GM21717 (cell line): ENCODE measurements at regions not wholly inside any gene's neighbourhood (a gene's known extent, or its start where the extent isn't known, plus 50 kb on each side); places are given as distances from the start of the nearest gene placed in this dataset.

Experiments used
- ATAC-seq: cut with Tn5 transposase; IDR thresholded peaks from one replicate; pipeline ENCODE4 v1.9.1; 2021; ENCODE audit warnings: mild to moderate bottlenecking, moderate library complexity; ENCODE audit not compliant: unreplicated experiment

DNA sequence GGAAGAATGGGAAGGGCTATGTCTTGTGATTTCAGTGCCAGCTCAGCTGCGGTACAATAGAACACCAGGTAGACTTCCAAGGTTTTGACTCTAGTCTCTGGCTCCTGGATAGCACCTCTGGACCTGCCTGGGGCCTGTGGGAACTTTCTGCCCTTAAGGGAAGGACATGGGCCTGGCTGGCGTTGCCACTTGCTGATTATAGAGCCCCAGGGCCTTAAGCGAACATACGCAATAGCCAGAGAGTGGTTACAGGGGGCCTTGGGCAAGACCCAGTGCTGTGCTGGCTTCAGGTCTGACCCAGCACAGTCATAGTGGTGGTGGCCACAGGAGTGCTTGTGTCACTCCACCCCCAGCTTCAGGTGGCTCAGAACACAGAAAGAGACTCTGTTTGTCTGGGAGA is 131.1 kb upstream of the COL21A1 start:
- ATAC-seq: no peak

DNA sequence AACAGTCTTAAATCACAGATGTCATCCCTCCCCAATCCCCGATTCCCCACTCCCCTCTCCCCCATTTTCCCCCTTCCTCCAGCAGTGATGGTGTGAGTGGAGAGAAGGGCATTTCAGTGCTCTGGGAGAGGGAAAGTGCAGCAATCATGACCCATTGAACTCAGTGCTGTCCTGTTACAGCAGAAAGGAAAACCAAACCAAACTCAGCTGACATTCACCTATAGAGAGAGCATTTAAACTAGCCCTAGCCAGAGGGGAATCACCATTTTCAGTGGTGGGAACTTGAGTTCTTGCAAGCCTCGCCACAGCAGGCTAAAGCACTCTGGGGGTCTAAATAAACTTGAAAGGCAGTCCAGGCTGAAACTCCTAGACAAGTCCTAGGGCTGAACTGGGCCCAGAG is 129.9 kb upstream of the COL21A1 start:
- ATAC-seq: no peak

GRCh38 chr6:56375806-56376205 is 128.4 kb upstream of the COL21A1 start:
- no peak for ATAC-seq

DNA sequence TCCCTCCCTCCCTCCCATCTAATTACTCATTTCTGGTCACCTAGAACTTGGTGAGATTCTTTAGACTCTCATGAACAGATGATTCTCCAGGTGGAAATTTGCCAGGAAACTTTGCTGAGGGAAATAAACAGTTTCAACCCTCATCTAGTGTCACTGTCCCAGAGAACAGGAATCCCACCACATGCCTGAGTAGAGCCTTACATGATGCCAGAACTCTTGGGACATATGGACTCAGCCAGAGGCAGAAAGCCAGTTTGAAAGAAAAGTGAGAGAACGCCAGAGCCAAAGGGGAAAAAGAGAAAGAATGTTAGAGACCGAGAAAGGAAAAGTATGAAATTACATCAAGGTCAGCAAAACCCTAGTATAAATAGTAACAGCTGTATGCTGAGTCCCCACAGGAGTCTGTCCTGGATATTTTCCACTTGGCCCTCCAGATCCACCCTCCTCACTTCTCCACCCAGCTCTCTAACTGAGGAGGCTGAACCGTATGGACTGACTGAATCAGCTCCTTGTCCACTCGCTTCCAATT is 127.5 kb upstream of the COL21A1 start:
- ATAC-seq: no peak

GRCh38 chr6:56372406-56372995 is 125.1 kb upstream of the COL21A1 start:
- ATAC-seq: no peak

DNA sequence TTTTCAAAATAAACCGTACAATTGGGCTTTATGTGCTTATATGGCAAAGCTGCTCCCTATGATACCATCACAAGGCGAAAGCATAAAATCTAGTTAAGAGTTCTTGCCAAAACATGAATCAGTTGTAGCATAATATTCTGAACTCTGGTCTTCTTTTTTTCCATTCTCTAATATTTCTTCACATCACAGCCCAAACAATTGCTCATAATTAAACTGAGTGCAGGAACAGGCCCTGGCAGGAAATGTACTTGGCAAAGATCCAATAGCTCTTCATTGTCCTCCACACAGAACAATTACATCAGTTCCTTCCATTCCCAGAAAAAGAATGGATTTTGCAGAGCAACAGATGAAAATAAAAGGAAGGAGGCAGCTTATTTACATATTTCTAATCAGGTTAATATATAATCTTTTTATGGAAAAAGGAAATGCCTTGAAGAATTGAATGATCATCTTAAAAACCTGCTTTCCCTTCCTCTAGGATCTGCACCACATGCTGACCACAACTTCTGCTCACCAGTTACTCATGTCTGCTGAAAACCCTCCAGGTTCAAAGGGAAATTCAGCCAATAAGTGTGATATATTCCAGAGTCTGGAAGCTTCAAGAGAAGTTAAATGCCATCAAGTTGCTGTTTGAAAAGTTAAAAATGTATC is 123.3 kb upstream of the COL21A1 start:
- ATAC-seq: peak; percentile 90

DNA sequence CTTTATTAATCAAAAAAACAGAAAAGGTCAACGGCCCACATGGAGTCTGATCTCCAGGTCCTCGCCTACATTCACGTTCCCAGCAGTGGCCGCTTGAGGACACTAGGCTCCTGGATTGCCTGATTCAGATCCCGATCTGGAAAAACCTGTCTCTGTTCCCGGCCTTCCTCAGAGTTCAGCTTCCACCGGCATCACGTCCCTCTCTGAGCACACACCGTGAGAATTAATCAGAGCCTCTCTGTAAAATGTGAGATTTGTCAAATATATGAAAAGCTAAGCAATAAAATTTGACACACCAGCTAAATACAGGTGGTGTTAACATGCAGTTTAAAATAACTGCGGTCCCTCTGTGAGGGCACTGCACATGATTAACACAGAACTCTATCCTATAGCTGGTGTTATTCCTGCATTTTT is 122.8 kb upstream of the COL21A1 start:
- no peak for ATAC-seq

DNA sequence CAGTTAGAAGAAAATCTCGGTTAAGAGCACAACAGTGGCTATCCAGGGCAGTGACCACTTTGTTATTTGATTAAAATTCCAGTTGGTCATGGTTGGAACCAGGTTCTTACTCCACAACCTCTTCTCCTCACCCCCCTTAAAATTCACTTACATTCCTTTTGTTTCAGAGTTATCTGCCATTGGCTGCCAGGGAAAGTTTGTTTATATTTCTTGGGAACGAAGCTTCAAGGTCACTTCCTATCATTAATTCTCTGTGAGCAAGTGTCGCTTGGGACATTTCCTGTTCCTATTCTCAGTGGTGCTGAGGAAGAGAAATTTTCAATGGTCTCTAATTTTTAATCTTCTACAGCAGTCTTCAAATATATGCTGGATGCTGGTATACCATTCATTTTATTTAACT is 121.1 kb upstream of the COL21A1 start:
- no peak for ATAC-seq

DNA sequence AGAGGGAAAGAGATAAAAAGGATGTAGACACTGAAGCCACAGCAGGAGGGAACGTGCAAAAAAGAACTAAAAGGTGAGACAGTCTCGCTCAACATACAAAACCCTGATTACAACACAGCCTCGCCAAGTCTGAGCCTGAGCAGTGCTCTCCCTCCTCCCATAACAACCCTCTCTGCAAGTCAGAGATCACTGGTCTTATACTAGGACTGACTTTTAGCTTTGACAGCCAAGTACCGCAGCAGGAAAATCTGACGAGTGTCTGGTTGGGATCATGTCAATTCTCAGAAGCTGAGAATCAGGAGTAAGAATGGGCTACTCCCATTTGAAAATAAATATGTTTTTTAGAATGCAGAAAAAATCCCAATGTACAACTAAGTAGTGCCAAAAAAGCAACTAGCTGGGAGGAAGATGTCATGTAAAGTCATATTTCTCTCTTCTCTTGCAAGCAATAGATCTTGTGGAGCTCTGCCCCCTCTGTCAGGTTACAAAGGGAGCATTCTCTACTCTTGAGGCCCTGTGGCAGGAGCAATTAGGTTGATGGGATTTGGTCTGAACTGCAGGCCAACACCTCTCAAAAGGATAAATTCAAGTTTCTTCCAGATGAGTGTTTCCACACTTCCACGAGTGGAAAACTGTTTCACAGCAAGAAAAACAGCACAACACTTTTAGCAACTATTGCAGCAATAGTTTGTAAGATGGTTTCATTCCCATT is 118.9 kb upstream of the COL21A1 start:
- no peak for ATAC-seq

DNA sequence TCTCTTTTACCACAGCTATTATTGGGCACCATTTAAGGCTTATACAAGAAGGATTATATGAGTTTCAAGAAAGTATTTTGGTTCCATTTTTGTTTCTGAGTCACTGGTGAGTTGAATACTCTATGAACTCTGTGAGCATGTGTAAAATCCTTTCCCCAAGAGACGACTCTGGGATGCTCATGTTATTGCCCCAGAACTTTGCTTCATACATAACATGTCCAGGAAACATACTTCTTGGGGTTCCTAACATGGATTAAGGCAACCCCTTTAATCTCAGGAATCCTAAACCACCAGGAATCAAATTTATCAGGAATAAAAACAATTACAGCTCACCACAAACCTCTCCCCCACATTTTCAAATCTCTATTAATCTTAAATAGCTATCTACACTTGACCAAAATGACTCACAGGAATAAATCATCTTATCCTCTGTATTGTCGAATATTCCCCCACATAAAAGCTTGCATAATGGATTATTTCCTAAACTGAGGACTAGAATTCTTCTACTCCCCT is 117.5 kb upstream of the COL21A1 start:
- ATAC-seq: no peak

- no peak for ATAC-seq
Measured at GRCh38 chr6:56364431-56364826, 117.0 kb upstream of the COL21A1 start.

- no peak for ATAC-seq
Measured at GRCh38 chr6:56363796-56364430, 116.5 kb upstream of the COL21A1 start.

DNA sequence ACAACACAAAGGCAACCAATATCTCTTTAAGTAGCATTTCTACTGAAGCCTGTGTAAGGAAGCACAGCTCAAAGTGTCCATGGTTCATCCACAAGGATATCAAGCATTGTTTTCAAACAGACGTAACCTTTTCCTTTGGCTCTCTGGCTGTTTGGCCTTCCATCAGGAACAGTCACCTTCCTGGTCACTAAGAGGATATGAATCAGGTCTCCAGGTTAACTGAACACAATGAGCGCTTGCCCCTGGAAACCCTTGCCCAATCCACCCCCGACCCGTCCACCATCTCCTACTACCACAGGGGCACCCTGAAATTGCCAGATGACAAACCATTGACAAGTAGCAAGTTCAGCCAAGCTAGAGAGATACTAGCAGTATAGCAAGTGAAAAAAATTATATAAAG is 114.4 kb upstream of the COL21A1 start:
- ATAC-seq: no peak

DNA sequence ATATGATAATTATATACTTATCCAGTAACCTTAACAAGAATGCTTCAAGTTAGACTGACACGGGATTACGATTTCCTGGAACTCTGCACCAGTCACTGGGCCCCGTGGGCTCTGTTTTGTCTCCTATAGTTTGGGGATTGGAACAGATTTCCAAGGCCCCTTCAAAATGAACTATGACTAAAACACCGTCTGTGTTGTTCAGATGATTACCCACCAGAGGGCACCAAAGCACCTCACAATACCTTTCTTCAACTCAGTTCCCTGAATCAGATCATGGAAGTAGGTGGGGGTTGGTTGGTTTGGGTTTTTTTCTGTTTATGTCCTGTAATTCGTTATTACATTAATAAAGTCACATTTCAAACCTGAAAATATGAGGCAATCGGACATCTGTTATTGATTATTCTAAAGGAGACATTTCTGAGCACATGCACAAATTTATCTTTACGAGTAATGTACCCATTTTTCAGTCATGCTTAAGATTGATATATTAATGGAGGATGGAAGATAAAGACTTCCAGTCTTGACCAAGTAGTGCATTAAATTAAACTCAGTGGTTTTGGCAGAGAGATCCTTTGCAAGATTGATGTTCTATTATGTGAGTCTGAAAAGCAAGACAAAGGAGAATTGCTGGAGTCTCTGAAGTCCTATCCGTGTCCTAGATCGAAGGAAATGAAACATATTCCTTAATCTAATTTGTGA is 112.0 kb upstream of the COL21A1 start:
- peak; percentile 79 for ATAC-seq

- ATAC-seq: no peak
Measured at GRCh38 chr6:56357616-56358373, 110.4 kb upstream of the COL21A1 start.

- no peak for ATAC-seq
Measured at GRCh38 chr6:56356426-56356825, 109.0 kb upstream of the COL21A1 start.

- no peak for ATAC-seq
Measured at GRCh38 chr6:56353860-56354259, 106.5 kb upstream of the COL21A1 start.

- no peak for ATAC-seq
Measured at GRCh38 chr6:56350628-56351260, 103.4 kb upstream of the COL21A1 start.

DNA sequence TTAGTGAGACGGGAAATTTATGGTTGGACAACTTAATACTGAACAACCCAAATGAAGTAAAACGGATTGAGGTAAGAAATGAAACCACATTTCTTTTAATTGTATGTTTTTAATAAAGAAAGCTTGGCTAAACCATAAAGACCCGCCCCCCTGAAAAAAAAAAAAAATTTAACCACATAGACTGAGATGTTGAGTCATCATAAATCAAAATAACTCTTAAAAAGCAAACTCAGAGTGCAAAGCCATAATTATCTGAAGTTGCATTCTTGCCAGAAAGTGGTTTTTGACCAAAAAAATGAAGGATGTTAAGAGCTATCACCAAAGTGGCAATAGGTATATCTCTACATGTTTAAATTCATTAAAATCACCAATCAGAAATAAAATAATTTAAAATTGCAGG is 101.8 kb upstream of the COL21A1 start:
- no peak for ATAC-seq

- no peak for ATAC-seq
Measured at GRCh38 chr6:56348578-56348977, 101.2 kb upstream of the COL21A1 start.
